K562 (cell line): ENCODE measurements at regions not wholly inside any gene's neighbourhood (a gene's known extent, or its start where the extent isn't known, plus 50 kb on each side); places are given as distances from the start of the nearest gene placed in this dataset.
"Not testable (repeated sequence)": the region's sequence is repeated elsewhere in the genome, so short reads cannot be mapped to it uniquely, and the experiment has no call there.

Experiments
- ATAC-seq: fragments of 200-7000 bp; cut with Tn5 transposase; 3 replicates; pipeline ENCODE4 v1.9.1; 2020; ENCODE audit warnings: moderate library complexity
- BruUV-seq: library from RNA; stranded (reverse); fragments of 400-500 nt; replicated peaks from 2 replicates; lab custom pipeline; 2021; lab: Mats Ljungman, UMichigan
- CTCF ChIA-PET: fragments of 300-600 bp; formaldehyde crosslinking; extraction: SDS; loops from one replicate; lab custom pipeline; 2021; ENCODE audit warnings: low intra/inter-chr PET ratio; lab: Yijun Ruan, JAX
- POLR2A ChIA-PET: fragments of 300-600, 350-650 bp; sonication (Branson Sonifier 250); formaldehyde crosslinking; extraction: SDS; loops from one replicate; lab custom pipeline; 2021; ENCODE audit warnings: antibody characterized with exemption, inconsistent platforms; lab: Yijun Ruan, JAX
- DNase-seq, 4 experiments: peaks; one replicate each; pipeline versions ENCODE4 v3.0.0 to v3.0.0-alpha.2; 2011 to 2018; ENCODE audit warnings: low spot score in 3 of 4, mixed read lengths in 3 of 4; ENCODE audit errors: extremely low read depth in 1 of 4
- FAIRE-seq: peaks from 2 replicates; lab custom pipeline; 2011; peaks lifted over from hg19 to GRCh38; lab: Jason Lieb, UNC
- H2AFZ ChIP-seq: 2 replicates; pipeline ENCODE4 v1.6.0; 2011; ENCODE audit warnings: low read depth, low read length, control low read depth, inconsistent platforms
- H3K27ac ChIP-seq: fragments of 200-600 bp; 3 replicates; pipeline ENCODE4 v1.8.0; 2011; ENCODE audit warnings: low read depth, mild to moderate bottlenecking, control low read depth, inconsistent platforms, low read length, moderate library complexity, mixed read lengths; ENCODE audit errors: extremely low read depth
- H3K27me3 ChIP-seq, 2 experiments: fragments of 300-600 bp in 1 of 2; 2 replicates in 1 of 2; 3 replicates in 1 of 2; pipeline versions ENCODE4 v1.6.0 to v1.8.0; 2011; ENCODE audit warnings: inconsistent platforms in 2 of 2, low read length in 2 of 2, mild to moderate bottlenecking in 1 of 2, mixed read lengths in 1 of 2, moderate library complexity in 1 of 2; ENCODE audit not compliant: control insufficient read depth in 2 of 2, insufficient read depth in 2 of 2
- H3K36me3 ChIP-seq: fragments of 300-600 bp; 3 replicates; pipeline ENCODE4 v1.8.0; 2011; ENCODE audit warnings: mild to moderate bottlenecking, low read length, inconsistent platforms; ENCODE audit not compliant: control insufficient read depth, insufficient read depth
- H3K4me1 ChIP-seq, 2 experiments: fragments of 200-600 bp in 1 of 2; replicated peaks in 1 of 2; 2 replicates in 1 of 2; 3 replicates in 1 of 2; pipeline versions ENCODE4 v1.5.1 to v1.8.0; 2011; ENCODE audit warnings: inconsistent platforms in 2 of 2, low read length in 2 of 2, mild to moderate bottlenecking in 1 of 2, mixed read lengths in 1 of 2, moderate library complexity in 1 of 2; ENCODE audit not compliant: control insufficient read depth in 2 of 2, insufficient read depth in 2 of 2
- H3K4me2 ChIP-seq: 2 replicates; pipeline ENCODE4 v1.6.1; 2011; ENCODE audit warnings: low read length, control low read depth, inconsistent platforms, mixed read lengths; ENCODE audit not compliant: insufficient read depth
- H3K4me3 ChIP-seq: fragments of 200-600 bp; sonication (generic), shearing (Covaris generic); 2 replicates; pipeline ENCODE4 v1.5.1; 2016; ENCODE audit warnings: control low read depth, inconsistent platforms
- H3K79me2 ChIP-seq: fragments of 200-600 bp; 3 replicates; pipeline ENCODE4 v1.8.0; 2011; ENCODE audit warnings: low read length, inconsistent platforms; ENCODE audit not compliant: control insufficient read depth, insufficient read depth
- H3K9ac ChIP-seq, 2 experiments: 2 replicates each; pipeline versions ENCODE4 v1.6.0 to v1.6.1; 2011; ENCODE audit warnings: low read depth in 2 of 2, low read length in 2 of 2, control low read depth in 1 of 2, inconsistent platforms in 1 of 2, mild to moderate bottlenecking in 1 of 2, mixed read lengths in 1 of 2; ENCODE audit not compliant: insufficient read depth in 1 of 2
- H3K9me1 ChIP-seq: one replicate; pipeline ENCODE4 v1.6.0; 2011; ENCODE audit warnings: inconsistent platforms, mild to moderate bottlenecking, low read length, moderate library complexity; ENCODE audit not compliant: control insufficient read depth, insufficient read depth
- H3K9me3 ChIP-seq: replicated peaks from 2 replicates; pipeline ENCODE4 v1.5.1; 2011; ENCODE audit warnings: low read depth, low read length, inconsistent platforms; ENCODE audit not compliant: control insufficient read depth, insufficient read depth
- H4K20me1 ChIP-seq: replicated peaks from 2 replicates; pipeline ENCODE4 v1.6.1; 2011; ENCODE audit warnings: low read length, inconsistent platforms, mixed read lengths; ENCODE audit not compliant: control insufficient read depth, insufficient read depth
- MEF2A ChIP-seq: IDR thresholded peaks from 2 replicates; pipeline ENCODE4 v1.6.1; 2011; ENCODE audit warnings: low read depth, mild to moderate bottlenecking, low read length, moderate library complexity; ENCODE audit not compliant: control insufficient read depth
- RAD21 ChIP-seq, 2 experiments: fragments of 250-450 bp in 1 of 2; fragments of 450-650 bp in 1 of 2; sonication (Bioruptor Pico) in 1 of 2; formaldehyde crosslinking in 1 of 2; IDR thresholded peaks in 1 of 2; conservative IDR thresholded peaks in 1 of 2; 2 replicates each; pipeline versions ENCODE4 v1.4.0 to v1.8.0; 2020 to 2022; ENCODE audit warnings: mild to moderate bottlenecking in 2 of 2, moderate library complexity in 1 of 2
- WHSC1 ChIP-seq: IDR thresholded peaks from one replicate; pipeline ENCODE4 v1.6.1; 2012; ENCODE audit warnings: low read length, control low read depth, inconsistent platforms
- ZNF239 ChIP-seq: fragments of 250-450 bp; sonication (Bioruptor Pico); IDR thresholded peaks from 2 replicates; pipeline ENCODE4 v1.4.0; 2020; ENCODE audit warnings: mild to moderate bottlenecking
- ZNF57 ChIP-seq: fragments of 450-650 bp; formaldehyde crosslinking; IDR thresholded peaks from 2 replicates; pipeline ENCODE4 v1.4.0; 2020; ENCODE audit warnings: mild to moderate bottlenecking, moderate library complexity
- WGBS: fragments of 100-300 bp; shearing (Covaris generic); methylation state at CpG from one replicate; pipeline ENCODE4 v1.1.6; 2016; ENCODE audit warnings: low coverage, mixed read lengths; ENCODE audit not compliant: insufficient coverage; ENCODE audit errors: missing lambda C conversion rate; 5-methylcytosine and 5-hydroxymethylcytosine counted together
- in situ Hi-C: fragments of 300-500 bp; cut with MboI; formaldehyde crosslinking; loops from 4 replicates; pipeline ENCODE4 v1.15.0; 2018; ENCODE audit warnings: inconsistent platforms, mixed read lengths
- intact Hi-C: fragments of 100-400 bp; cut with micrococcal nuclease; formaldehyde crosslinking; loops from 2 replicates; pipeline ENCODE4 v1.14.2; 2022

DNA sequence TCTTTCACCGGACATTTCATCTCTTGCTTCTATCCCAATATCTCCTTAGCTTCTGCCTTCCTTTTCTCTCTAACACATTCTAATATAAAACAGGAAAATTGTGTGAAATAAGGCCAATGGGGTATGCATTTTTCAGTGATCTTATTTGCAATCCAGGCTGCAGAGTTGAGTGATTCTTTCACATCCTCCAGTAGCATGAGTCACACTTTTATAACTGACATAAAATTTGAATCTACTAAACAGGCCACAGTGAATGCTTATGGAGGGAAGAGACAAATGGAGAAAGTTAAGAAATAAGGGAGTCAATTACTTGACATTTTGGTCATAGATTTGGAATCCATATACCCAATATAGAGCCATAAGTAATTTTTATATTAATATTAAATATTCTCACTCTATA is 1037.0 kb upstream of the SPRY2 start:
- Histone ChIP-seq H3K27ac (no peak overlapping the region), H3K9me3 (no peaks in the 10 kb centered on the region), H3K9me1 (no peaks in the 10 kb centered on the region), H3K4me3 (no peak overlapping the region), H3K4me2 (no peak overlapping the region), H3K79me2 (no peaks in the 10 kb centered on the region), H3K36me3 (no peaks in the 10 kb centered on the region), H4K20me1 (no peaks in the 10 kb centered on the region), H3K9ac (no peak overlapping the region), H3K4me1 (no peaks in the 10 kb centered on the region; a peak in 1 of 5 replicates), H3K27me3 (no peaks in the 10 kb centered on the region), H2AFZ (no peak overlapping the region)
- ChIA-PET POLR2A (no interaction called here), CTCF (no interaction called here)
- WGBS: 50% methylated on average over 1 of the region's 1 CpG
- no peak for ATAC-seq
- intact Hi-C loops: no loop called here
- FAIRE-seq: no peak
- TF ChIP-seq WHSC1 (no peak), ZNF239 (CRISPR knock-in tag) (no peak), ZNF57 (CRISPR knock-in tag) (no peak)
- BruUV-seq: no TSS peak
- in situ Hi-C loops: no loop called here
- DNase-seq: no peak

DNA sequence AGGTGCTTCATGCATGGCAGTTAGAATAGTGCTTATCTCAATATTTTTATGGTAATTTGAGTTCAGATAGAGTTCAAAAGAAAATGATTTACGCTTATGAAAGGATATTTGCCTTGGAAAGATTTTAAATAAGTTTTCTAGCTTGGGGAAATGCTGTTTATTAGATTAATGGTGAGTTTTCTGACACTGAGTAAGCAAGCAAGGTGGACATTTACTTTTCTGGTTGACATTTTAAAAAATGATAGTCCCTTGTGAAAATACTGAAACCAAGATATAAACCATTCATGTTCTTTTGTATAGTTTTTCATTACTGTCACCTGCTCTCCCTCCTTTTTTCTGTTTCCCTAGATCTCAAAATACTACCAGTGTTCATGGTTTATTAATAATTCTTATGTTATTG is 1034.8 kb upstream of the SPRY2 start:
- TF ChIP-seq RAD21 (CRISPR knock-in tag; conservative IDR thresholded peaks at IDR 0.05 in 1 of 2, IDR thresholded peaks at IDR 0.05 in 1 of 2): no peak
- no peak for TF ChIP-seq MEF2A
- in situ Hi-C loops: no loop called here
- POLR2A ChIA-PET: no interaction called here
- Histone ChIP-seq H3K4me3 (no peak overlapping the region), H3K36me3 (no peaks in the 10 kb centered on the region), H3K27me3 (no peaks in the 10 kb centered on the region), H3K27ac (no peak overlapping the region), H4K20me1 (no peaks in the 10 kb centered on the region), H2AFZ (no peak overlapping the region), H3K4me2 (no peak overlapping the region), H3K4me1 (no peaks in the 10 kb centered on the region; a peak in 1 of 5 replicates), H3K9ac (no peak overlapping the region), H3K79me2 (no peaks in the 10 kb centered on the region), H3K9me1 (no peaks in the 10 kb centered on the region), H3K9me3 (no peaks in the 10 kb centered on the region)
- WGBS: 0% methylated on average over 1 of the region's 1 CpG
- FAIRE-seq: no peak
- no peak for DNase-seq
- ATAC-seq: no peak
- intact Hi-C loops: no loop called here
- CTCF ChIA-PET: no interaction called here
- no TSS peak for BruUV-seq

DNA sequence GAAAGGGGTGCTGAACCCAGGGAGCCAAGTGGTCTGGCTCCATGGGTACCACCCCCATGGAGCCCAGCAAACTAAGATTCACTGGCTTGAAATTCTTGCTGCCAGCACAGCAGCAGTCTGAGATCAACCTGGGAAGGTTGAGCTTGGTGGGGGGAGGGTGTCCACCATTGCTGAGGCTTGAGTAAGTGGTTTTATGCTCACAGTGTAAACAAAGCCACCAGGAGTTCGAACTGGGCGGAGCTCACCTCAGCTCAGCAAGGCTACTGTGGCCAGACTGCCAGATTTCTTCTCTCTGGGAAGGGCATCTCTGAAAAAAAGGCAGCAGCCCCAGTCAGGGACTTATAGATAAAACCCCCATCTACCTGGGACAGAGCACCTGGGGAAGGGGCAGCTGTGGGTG is 1021.8 kb upstream of the SPRY2 start:
- 0% methylated on average over 2 of the region's 2 CpGs for WGBS
- H3K4me1 ChIP-seq, ATAC-seq, H4K20me1 ChIP-seq, H3K9ac ChIP-seq, H3K4me3 ChIP-seq, POLR2A ChIA-PET, H3K36me3 ChIP-seq, H3K27ac ChIP-seq, BruUV-seq, H3K4me2 ChIP-seq, intact Hi-C loops, FAIRE-seq, H3K27me3 ChIP-seq, H3K79me2 ChIP-seq, CTCF ChIA-PET, H3K9me3 ChIP-seq, DNase-seq, in situ Hi-C loops, H3K9me1 ChIP-seq, H2AFZ ChIP-seq: not testable (repeated sequence)
